Spleen (tissue), 7 donors: ENCODE measurements at regions not wholly inside any gene's neighbourhood (a gene's known extent, or its start where the extent isn't known, plus 50 kb on each side); places are given as distances from the start of the nearest gene placed in this dataset.
"Not testable (repeated sequence)": the region's sequence is repeated elsewhere in the genome, so short reads cannot be mapped to it uniquely, and the experiment has no call there.

Experiments used
- POLR2A ChIP-seq, 3 donors: fragments of 450-650 bp; IDR thresholded peaks; one replicate each; pipeline ENCODE4 v1.5.1; 2017; ENCODE audit warnings: antibody characterized with exemption in 3 of 3, mild to moderate bottlenecking in 1 of 3
- POLR2AphosphoS5 ChIP-seq, 3 donors: sonication (generic); formaldehyde crosslinking; IDR thresholded peaks; one replicate each; pipeline ENCODE4 v1.5.1; 2017; ENCODE audit warnings: antibody characterized with exemption in 3 of 3
- TF ChIP-seq, protein P1 (sequence below), 11 experiments: fragments of 200-600 bp in 7 of 11; fragments of 450-650 bp in 4 of 11; sonication (generic) in 4 of 11; IDR thresholded peaks in 8 of 11; conservative IDR thresholded peaks in 3 of 11; 1 replicate in 7 of 11; 2 replicates in 4 of 11; pipeline versions ENCODE4 v1.4.0 to v1.8.0; 2016 to 2021; ENCODE audit warnings: antibody characterized with exemption in 11 of 11, inconsistent platforms in 4 of 11, mild to moderate bottlenecking in 1 of 11
- donor health status: DM: no; HTN: no; CAD: no; lungs with moderate emphysema.
- donor health status: DM: no; HTN: no; CAD: no.
- donor health status: DM: no; HTN: no; CAD: no.

DNA sequence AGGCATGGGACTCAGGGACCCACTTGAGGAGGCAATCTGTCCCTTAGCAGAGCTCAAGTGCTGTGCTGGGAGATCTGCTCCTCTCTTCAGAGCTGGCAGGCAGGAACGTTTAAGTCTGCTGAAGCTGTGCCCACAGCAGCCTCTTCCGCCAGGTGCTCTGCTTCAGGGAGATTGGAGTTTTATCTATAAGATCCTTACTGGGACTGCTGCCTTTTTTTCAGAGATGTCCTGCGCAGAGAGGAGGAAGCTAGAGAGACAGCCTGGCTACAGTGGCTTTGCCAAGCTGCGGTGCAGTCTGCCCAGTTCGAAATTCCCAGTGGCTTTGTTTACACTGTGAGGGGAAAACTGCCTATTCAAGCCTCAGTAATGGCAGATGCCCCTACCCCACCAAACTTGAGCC is 329.8 kb downstream of the BMPER start:
- TF ChIP-seq, protein P1, sequence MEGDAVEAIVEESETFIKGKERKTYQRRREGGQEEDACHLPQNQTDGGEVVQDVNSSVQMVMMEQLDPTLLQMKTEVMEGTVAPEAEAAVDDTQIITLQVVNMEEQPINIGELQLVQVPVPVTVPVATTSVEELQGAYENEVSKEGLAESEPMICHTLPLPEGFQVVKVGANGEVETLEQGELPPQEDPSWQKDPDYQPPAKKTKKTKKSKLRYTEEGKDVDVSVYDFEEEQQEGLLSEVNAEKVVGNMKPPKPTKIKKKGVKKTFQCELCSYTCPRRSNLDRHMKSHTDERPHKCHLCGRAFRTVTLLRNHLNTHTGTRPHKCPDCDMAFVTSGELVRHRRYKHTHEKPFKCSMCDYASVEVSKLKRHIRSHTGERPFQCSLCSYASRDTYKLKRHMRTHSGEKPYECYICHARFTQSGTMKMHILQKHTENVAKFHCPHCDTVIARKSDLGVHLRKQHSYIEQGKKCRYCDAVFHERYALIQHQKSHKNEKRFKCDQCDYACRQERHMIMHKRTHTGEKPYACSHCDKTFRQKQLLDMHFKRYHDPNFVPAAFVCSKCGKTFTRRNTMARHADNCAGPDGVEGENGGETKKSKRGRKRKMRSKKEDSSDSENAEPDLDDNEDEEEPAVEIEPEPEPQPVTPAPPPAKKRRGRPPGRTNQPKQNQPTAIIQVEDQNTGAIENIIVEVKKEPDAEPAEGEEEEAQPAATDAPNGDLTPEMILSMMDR (IDR thresholded peaks at IDR 0.05 in 8 of 11, conservative IDR thresholded peaks at IDR 0.05 in 3 of 11): not testable (repeated sequence)
- not testable (repeated sequence) for TF ChIP-seq POLR2A, POLR2AphosphoS5 (IDR thresholded peaks at IDR 0.05)
